GM12891 (cell line): ENCODE measurements at regions not wholly inside any gene's neighbourhood (a gene's known extent, or its start where the extent isn't known, plus 50 kb on each side); places are given as distances from the start of the nearest gene placed in this dataset.

Experiments used
- PAX5 ChIP-seq: IDR thresholded peaks from 2 replicates; pipeline ENCODE4 v1.6.1; 2011; ENCODE audit warnings: low read length, moderate library complexity, mild to moderate bottlenecking; ENCODE audit not compliant: insufficient read depth, severe bottlenecking
- POLR2A ChIP-seq: IDR thresholded peaks from 2 replicates; pipeline ENCODE4 v1.6.1; 2011; ENCODE audit warnings: low read depth, low read length, control low read depth
- POLR2AphosphoS5 ChIP-seq: IDR thresholded peaks from 2 replicates; pipeline ENCODE4 v1.6.1; 2011; ENCODE audit warnings: low read depth, low read length, control low read depth
- POU2F2 ChIP-seq: IDR thresholded peaks from 2 replicates; pipeline ENCODE4 v1.6.1; 2011; ENCODE audit warnings: low read depth, mild to moderate bottlenecking, control low read depth, low read length, moderate library complexity
- SPI1 ChIP-seq: IDR thresholded peaks from 2 replicates; pipeline ENCODE4 v1.6.1; 2011; ENCODE audit warnings: low read depth, low read length, control low read depth
- TAF1 ChIP-seq: IDR thresholded peaks from 2 replicates; pipeline ENCODE4 v1.6.1; 2011; ENCODE audit warnings: low read depth, low read length, control low read depth

GRCh38 chr5:112551419-112552032 is 132.4 kb upstream of the EPB41L4A start:
- TF ChIP-seq POU2F2 (no peak), POLR2A (no peak), TAF1 (no peak), POLR2AphosphoS5 (no peak), SPI1 (no peak), PAX5 (no peak)
